Effector memory CD4-positive, alpha-beta T cell (primary cell): ENCODE measurements at regions not wholly inside any gene's neighbourhood (a gene's known extent, or its start where the extent isn't known, plus 50 kb on each side); places are given as distances from the start of the nearest gene placed in this dataset.
"Not testable (repeated sequence)": the region's sequence is repeated elsewhere in the genome, so short reads cannot be mapped to it uniquely, and the experiment has no call there.

ENCODE experiments used
- DNase-seq, 3 donors: peaks; one replicate each; pipeline ENCODE4 v3.0.0-alpha.2; 2020
- H3K27ac ChIP-seq: 2 replicates; pipeline ENCODE4 v1.7.0; 2013; ENCODE audit warnings: mild to moderate bottlenecking, low read length, moderate library complexity; ENCODE audit not compliant: insufficient read depth, poor library complexity, severe bottlenecking
- H3K27me3 ChIP-seq: replicated peaks from 2 replicates; pipeline ENCODE4 v1.7.0; 2013; ENCODE audit warnings: mild to moderate bottlenecking, low read length; ENCODE audit not compliant: insufficient read depth, control insufficient read depth, poor library complexity, severe bottlenecking
- H3K36me3 ChIP-seq: 2 replicates; pipeline ENCODE4 v1.7.0; 2013; ENCODE audit warnings: mild to moderate bottlenecking, low read length, moderate library complexity; ENCODE audit not compliant: control insufficient read depth, insufficient read depth
- H3K4me1 ChIP-seq: 2 replicates; pipeline ENCODE4 v1.7.0; 2013; ENCODE audit warnings: low read length, mild to moderate bottlenecking; ENCODE audit not compliant: control insufficient read depth, insufficient read depth, poor library complexity, severe bottlenecking
- H3K4me3 ChIP-seq: 2 replicates; pipeline ENCODE4 v1.7.0; 2013; ENCODE audit warnings: low read length, low read depth, mild to moderate bottlenecking; ENCODE audit not compliant: insufficient read depth, poor library complexity, severe bottlenecking
- H3K9me3 ChIP-seq: 2 replicates; pipeline ENCODE4 v1.7.0; 2013; ENCODE audit warnings: mild to moderate bottlenecking, low read length, moderate library complexity; ENCODE audit not compliant: control insufficient read depth

DNA sequence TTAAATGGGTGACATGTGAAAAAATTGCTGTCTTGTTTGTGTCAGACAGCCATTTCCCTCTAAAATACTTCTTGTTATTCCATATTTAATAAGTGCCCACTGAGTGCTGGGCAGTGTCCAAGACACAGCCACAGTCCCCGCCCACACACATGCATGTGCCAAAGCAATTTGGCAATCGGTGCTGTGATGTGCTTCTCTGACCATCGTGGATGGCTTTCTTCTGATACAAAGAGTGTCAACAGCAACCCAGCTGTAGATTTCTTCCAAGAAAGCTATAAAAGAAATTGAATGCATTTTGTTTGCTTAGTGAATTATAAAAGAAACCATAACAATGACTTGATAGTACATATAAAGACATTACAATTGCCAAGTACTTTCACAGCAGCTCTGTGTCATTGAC lies 140.5 kb upstream of the ATXN1 start:
- Histone ChIP-seq H3K9me3 (no peaks in the 10 kb centered on the region), H3K27ac (no peak overlapping the region), H3K27me3 (no peaks in the 10 kb centered on the region), H3K36me3 (no peaks in the 10 kb centered on the region), H3K4me3 (no peak overlapping the region), H3K4me1 (no peaks in the 10 kb centered on the region)
- DNase-seq: no peak

DNA sequence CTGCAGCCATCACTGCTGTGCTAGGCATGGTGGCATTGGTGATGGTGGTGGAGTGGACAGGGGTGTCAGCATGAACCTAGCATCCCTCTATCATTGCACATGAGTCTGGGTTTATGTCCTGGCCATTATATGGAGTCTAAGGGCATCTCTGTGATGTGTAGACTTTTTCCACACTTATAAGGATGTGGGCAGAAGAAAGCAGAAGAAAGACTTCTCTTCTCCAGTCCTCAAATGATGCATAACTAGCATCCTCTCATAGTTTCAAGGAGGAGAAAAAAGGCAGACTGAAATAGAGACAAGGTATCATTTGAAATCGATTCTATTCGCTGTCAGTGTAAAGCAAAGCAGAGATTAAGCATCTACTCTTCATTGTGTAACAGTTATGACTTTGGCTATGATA lies 140.0 kb upstream of the ATXN1 start:
- no peak overlapping the region for H3K27ac ChIP-seq
- no peaks in the 10 kb centered on the region for H3K9me3 ChIP-seq
- H3K4me3 ChIP-seq: no peak overlapping the region
- H3K36me3 ChIP-seq: no peaks in the 10 kb centered on the region
- no peaks in the 10 kb centered on the region for H3K27me3 ChIP-seq
- DNase-seq: no peak
- H3K4me1 ChIP-seq: no peaks in the 10 kb centered on the region

DNA sequence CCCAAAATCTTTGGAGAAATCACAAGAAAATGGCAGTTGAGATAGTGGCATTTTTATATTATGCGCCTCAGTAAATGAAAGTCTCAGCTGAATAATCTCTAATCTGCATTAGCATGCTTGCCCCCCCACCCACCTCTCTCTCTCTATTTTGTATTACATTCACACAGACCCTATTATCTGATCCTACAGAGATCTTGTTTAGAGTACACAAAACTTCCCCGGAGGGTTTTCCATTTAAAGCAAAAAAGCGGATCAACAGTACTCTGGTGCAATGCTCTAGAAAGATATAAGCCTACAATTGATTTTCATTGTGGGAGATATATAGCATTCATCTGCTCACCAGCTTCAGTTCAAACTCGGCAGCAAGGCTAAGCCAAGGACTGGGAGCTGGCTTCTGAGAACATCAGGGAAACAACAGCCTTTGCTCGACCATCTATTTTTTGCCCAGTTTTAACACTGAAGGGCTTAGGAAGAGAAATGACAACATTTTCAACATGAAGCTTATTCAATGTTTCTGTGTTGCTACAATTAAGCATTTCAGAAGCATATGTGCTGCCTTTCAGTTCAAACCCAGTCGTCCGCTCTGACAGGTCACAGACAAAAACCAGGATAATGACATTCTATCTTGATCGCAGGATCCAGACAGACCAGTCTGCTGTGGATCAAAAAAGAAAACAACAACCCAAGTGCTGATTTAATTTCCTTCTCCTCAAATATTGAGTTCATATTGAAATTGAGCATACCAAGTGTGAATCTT lies 137.6 kb upstream of the ATXN1 start:
- Histone ChIP-seq H3K27me3 (no peaks in the 10 kb centered on the region), H3K36me3 (no peaks in the 10 kb centered on the region), H3K4me3 (no peak overlapping the region), H3K27ac (no peak overlapping the region), H3K4me1 (no peaks in the 10 kb centered on the region), H3K9me3 (no peaks in the 10 kb centered on the region)
- DNase-seq: no peak

DNA sequence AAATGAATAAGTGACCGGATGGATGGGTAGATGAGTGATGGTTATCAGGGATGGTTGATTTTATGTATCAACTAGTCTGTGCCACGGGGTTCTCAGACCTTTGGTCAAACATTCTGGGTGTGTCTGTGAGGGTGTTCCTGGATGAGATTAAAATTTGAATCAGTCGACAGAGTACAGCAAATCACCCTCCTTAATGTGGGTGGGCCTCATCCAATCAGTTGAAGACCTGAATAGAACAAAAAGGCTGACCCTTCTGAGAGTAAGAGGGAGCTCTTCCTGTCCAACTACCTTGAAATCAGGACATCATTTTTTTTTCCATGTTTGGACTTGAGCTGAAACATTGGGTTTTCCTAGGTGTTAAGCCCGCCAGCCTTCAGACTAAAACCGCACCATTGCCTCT lies 136.4 kb upstream of the ATXN1 start:
- no peaks in the 10 kb centered on the region for H3K9me3 ChIP-seq
- H3K4me3 ChIP-seq: no peak overlapping the region
- no peak overlapping the region for H3K27ac ChIP-seq
- DNase-seq: no peak
- H3K4me1 ChIP-seq: no peaks in the 10 kb centered on the region
- no peaks in the 10 kb centered on the region for H3K36me3 ChIP-seq
- H3K27me3 ChIP-seq: no peaks in the 10 kb centered on the region

DNA sequence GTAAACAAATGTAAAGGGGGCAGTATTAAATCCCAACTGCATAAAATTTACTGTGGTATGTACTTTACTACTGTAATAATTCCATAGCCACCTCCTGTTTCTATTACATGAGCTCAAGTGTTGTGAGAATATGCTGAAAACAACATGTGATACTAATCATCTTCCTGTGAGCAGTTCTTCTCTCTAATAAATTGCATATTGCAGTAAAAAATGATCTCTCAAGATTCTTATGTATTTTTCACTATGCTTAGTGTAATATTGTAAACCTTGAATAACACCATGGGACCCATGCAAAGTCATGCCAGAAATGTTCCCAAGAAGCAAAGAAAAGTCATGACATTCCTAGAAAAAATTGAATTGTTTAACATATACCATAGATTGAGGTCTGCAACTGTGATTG lies 133.0 kb upstream of the ATXN1 start:
- Histone ChIP-seq H3K9me3 (no peaks in the 10 kb centered on the region), H3K27me3 (no peaks in the 10 kb centered on the region), H3K27ac (no peak overlapping the region), H3K4me1 (no peaks in the 10 kb centered on the region), H3K36me3 (no peaks in the 10 kb centered on the region), H3K4me3 (no peak overlapping the region)
- no peak for DNase-seq

DNA sequence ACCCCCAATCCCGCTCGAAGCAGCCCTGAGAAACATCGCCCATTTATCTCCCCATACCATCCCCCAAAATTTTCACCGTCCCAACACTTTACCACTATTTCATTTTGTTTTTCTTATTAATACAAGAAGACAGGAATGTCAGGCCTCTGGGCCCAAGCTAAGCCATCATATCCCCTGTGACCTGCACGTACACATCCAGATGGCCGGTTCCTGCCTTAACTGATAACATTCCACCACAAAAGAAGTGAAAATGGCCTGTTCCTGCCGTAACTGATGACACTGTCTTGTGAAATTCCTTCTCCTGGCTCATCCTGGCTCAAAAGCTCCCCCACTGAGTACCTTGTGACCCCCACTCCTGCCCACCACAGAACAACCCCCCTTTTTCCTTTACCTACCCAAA lies 129.8 kb upstream of the ATXN1 start:
- not testable (repeated sequence) for H3K9me3 ChIP-seq, DNase-seq, H3K4me1 ChIP-seq, H3K4me3 ChIP-seq, H3K36me3 ChIP-seq, H3K27ac ChIP-seq, H3K27me3 ChIP-seq

DNA sequence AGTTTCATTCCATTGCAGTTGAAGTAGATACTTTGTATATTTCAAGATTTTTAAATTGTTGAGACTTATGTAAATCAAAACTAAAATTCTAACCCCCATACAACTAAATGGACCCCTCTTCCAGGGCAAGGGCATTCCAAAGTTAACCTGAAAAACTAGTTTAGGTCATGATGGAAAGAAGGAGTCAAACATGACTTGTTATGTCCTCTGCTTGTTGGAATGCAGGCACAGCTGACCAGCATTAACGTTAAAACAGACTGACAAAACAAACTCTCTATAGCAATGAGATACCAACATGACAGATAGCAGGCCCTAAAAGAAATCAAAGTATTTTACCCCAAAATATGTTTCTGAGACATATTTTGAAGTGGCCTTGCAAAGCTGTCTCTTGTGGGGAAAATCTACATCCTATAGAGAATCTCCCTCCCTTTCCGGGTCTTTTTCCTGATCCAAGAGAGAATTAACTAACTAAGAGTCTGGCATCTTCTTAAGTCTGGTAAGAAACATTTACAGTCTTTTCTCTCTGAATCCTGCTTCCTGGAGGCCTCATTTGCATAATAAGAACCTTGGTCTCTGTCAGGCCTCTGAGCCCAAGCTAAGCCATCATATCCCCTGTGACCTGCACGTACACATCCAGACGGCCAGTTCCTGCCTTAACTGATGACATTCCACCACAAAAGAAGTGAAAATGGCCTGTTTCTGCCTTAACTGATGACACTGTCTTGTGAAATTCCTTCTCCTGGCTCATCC lies 124.3 kb upstream of the ATXN1 start:
- no peaks in the 10 kb centered on the region for H3K27me3 ChIP-seq
- H3K4me3 ChIP-seq: no peak overlapping the region
- H3K36me3 ChIP-seq: no peaks in the 10 kb centered on the region
- DNase-seq: no peak
- no peaks in the 10 kb centered on the region for H3K4me1 ChIP-seq
- no peak overlapping the region for H3K27ac ChIP-seq
- H3K9me3 ChIP-seq: no peaks in the 10 kb centered on the region

DNA sequence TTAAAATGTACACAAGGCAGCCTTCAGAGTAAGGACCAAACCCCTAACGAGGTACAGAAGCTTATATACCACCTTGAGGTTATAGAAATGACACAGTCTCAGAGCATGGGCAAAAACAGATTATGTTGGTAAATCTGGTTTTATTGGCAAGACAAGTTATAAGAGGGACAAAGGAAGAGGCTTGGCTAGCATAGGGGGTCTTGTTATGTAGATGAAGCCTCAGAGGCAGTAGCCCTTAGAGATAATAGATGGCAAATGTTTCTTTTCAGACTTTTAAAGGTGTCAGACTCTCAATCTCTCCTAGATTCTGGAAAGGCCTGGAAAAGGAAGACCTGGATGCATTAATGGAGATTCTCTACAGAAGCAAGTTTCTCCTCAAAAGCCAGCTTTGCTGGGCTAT lies 123.3 kb upstream of the ATXN1 start:
- Histone ChIP-seq H3K9me3 (no peaks in the 10 kb centered on the region), H3K27ac (no peak overlapping the region), H3K36me3 (no peaks in the 10 kb centered on the region), H3K4me3 (no peak overlapping the region), H3K27me3 (no peaks in the 10 kb centered on the region), H3K4me1 (no peaks in the 10 kb centered on the region)
- DNase-seq: no peak

DNA sequence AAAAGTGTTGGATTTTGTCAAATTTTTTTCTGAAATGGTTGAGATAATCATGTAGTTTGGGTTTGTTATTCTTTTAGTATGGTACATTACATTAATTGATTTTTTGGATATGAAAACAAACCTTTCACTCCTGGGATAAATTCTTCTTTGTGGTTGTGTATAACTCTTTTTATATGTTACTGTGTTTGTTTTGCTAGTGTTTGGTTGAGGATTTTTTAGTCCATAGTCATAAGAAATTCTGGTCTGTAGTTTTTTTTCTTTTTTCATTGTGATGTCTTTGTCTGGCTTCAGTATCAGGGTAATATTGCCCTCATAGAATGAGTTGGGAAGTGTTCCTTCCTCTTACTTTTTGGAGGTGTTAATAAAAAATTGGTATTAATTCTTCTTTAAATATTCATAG lies 122.2 kb upstream of the ATXN1 start:
- H3K27ac ChIP-seq: no peak overlapping the region
- H3K9me3 ChIP-seq: no peaks in the 10 kb centered on the region
- no peak for DNase-seq
- H3K36me3 ChIP-seq: no peaks in the 10 kb centered on the region
- no peak overlapping the region for H3K4me3 ChIP-seq
- H3K4me1 ChIP-seq: no peaks in the 10 kb centered on the region
- no peaks in the 10 kb centered on the region for H3K27me3 ChIP-seq

DNA sequence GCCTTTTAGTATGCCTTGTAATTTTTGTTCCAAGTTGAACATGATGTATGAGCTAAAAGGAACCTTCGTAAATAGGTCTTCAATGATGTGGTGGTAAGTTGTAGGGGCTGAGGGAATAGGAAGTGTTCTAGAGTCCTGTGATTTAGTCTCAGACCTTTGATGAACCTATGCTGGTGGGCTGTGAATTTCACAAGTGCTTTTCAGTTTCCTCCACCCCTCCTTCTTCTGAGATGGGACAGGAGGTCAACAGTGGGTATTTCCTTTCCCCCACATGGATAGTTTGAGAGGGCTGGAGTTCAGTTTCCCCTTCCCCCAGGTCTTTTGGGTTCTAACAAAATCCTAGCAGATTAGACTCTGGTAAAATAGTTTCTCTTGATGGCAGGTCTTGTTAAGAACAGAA lies 121.0 kb upstream of the ATXN1 start:
- no peak overlapping the region for H3K27ac ChIP-seq
- H3K27me3 ChIP-seq: no peaks in the 10 kb centered on the region
- H3K4me1 ChIP-seq: no peaks in the 10 kb centered on the region
- no peaks in the 10 kb centered on the region for H3K36me3 ChIP-seq
- no peaks in the 10 kb centered on the region for H3K9me3 ChIP-seq
- H3K4me3 ChIP-seq: no peak overlapping the region
- DNase-seq: no peak
